KMS-11 (cell line): ENCODE measurements at regions not wholly inside any gene's neighbourhood (a gene's known extent, or its start where the extent isn't known, plus 50 kb on each side); places are given as distances from the start of the nearest gene placed in this dataset.

ENCODE experiments used
- H2AFZ ChIP-seq: fragments of 200-600 bp; sonication (generic); 2 replicates; pipeline ENCODE4 v1.6.1; 2016; ENCODE audit warnings: antibody characterized with exemption, mixed run types, low read depth
- H3K27ac ChIP-seq: fragments of 200-600 bp; sonication (generic); 2 replicates; pipeline ENCODE4 v1.6.1; 2016; ENCODE audit warnings: mild to moderate bottlenecking, mixed run types
- H3K27me3 ChIP-seq: fragments of 200-600 bp; sonication (generic); 2 replicates; pipeline ENCODE4 v1.6.1; 2017; ENCODE audit warnings: mild to moderate bottlenecking, low read depth, mixed run types, moderate library complexity; ENCODE audit not compliant: insufficient read depth
- H3K36me3 ChIP-seq: fragments of 200-600 bp; sonication (generic); 2 replicates; pipeline ENCODE4 v1.6.1; 2017; ENCODE audit warnings: mild to moderate bottlenecking, mixed run types; ENCODE audit not compliant: insufficient read depth
- H3K4me1 ChIP-seq: fragments of 200-600 bp; sonication (generic); 2 replicates; pipeline ENCODE4 v1.6.1; 2016; ENCODE audit warnings: mild to moderate bottlenecking, low read depth, mixed run types; ENCODE audit not compliant: poor library complexity, severe bottlenecking
- H3K4me2 ChIP-seq: fragments of 200-600 bp; sonication (generic); 2 replicates; pipeline ENCODE4 v1.7.0; 2016; ENCODE audit warnings: mild to moderate bottlenecking, mixed run types
- H3K4me3 ChIP-seq: fragments of 200-600 bp; sonication (generic); IDR thresholded peaks from 2 replicates; pipeline ENCODE4 v1.6.1; 2017; ENCODE audit warnings: low read depth, low read length, mixed read lengths; ENCODE audit not compliant: insufficient read depth
- H3K79me2 ChIP-seq: fragments of 200-600 bp; sonication (generic); 2 replicates; pipeline ENCODE4 v1.6.1; 2016; ENCODE audit warnings: low read depth, mixed run types; ENCODE audit not compliant: insufficient read depth
- H3K9ac ChIP-seq: fragments of 200-600 bp; sonication (generic); 2 replicates; pipeline ENCODE4 v1.6.1; 2016; ENCODE audit warnings: mild to moderate bottlenecking, mixed run types
- H4K20me1 ChIP-seq: fragments of 200-600 bp; sonication (generic); 2 replicates; pipeline ENCODE4 v1.6.1; 2016; ENCODE audit warnings: mild to moderate bottlenecking, mixed run types; ENCODE audit not compliant: insufficient read depth
- TF ChIP-seq, protein P1 (sequence below): fragments of 200-600 bp; sonication (generic); conservative IDR thresholded peaks from 2 replicates; pipeline ENCODE4 v1.6.1; 2017; ENCODE audit warnings: low read depth, mild to moderate bottlenecking, antibody characterized with exemption, low read length, moderate library complexity, mixed read lengths

DNA sequence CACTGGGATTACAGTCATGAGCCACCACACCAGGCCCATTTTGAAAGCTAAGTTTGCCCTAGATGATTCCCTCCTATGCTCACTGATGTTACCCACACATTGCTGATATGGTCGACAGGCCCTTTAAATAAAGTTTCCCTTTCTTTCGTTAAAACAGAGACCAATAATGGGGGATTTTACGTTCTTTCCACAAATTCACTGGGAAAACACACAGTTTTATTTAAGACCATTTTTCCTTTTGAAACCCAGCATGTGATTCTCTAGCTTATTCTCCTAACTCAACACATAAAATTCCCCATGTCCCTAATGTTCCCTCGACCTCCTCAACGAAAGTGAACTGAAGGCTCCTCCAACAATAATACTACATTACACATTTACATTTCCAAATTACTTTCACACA is 223.2 kb downstream of the ANAPC1 start:
- H3K4me3 ChIP-seq, result no peak overlapping the region
- TF ChIP-seq, protein P1, sequence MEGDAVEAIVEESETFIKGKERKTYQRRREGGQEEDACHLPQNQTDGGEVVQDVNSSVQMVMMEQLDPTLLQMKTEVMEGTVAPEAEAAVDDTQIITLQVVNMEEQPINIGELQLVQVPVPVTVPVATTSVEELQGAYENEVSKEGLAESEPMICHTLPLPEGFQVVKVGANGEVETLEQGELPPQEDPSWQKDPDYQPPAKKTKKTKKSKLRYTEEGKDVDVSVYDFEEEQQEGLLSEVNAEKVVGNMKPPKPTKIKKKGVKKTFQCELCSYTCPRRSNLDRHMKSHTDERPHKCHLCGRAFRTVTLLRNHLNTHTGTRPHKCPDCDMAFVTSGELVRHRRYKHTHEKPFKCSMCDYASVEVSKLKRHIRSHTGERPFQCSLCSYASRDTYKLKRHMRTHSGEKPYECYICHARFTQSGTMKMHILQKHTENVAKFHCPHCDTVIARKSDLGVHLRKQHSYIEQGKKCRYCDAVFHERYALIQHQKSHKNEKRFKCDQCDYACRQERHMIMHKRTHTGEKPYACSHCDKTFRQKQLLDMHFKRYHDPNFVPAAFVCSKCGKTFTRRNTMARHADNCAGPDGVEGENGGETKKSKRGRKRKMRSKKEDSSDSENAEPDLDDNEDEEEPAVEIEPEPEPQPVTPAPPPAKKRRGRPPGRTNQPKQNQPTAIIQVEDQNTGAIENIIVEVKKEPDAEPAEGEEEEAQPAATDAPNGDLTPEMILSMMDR, result no peak
- no peak overlapping the region; the same call in 1 of the 2 replicates for H3K4me2 ChIP-seq
- no peak overlapping the region for H3K27ac ChIP-seq
- H3K36me3 ChIP-seq, result no peaks in the 10 kb centered on the region
- H3K79me2 ChIP-seq, result no peaks in the 10 kb centered on the region
- no peaks in the 10 kb centered on the region for H4K20me1 ChIP-seq
- H3K4me1 ChIP-seq, result peaks cover 64% of the 10 kb centered on the region
- no peaks in the 10 kb centered on the region for H3K27me3 ChIP-seq
- no peak overlapping the region for H3K9ac ChIP-seq
- no peak overlapping the region for H2AFZ ChIP-seq

DNA sequence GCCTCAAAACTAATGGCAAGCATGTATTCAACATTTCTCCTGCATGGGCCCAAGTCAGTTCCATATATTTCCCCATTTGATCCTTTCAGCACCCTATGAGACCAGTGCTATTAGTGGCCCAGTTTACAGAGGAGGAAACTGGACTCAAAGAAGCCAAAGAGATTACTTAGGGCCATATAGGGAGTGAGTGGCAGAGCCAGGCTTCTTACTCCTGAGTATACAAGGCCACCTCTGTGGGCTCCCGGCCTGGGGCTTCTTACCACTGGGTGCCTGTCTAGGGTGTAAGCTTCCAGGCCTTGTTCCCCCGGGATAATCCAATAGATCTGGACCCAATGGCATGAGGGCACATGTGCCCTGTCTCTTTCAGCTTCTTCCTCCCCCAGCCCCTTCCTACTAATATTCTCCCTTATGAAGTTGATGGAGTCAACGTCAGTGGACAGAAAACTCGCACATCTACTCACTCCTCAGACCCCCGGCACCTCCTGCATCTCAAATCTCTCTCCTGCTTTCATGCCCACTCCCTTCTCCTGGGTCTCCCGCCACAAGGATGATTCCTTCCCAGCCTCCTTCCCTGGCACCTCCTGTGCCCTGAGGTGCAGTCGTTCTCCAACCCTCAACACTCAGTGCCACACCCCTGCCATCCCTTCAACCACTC is 222.6 kb downstream of the ANAPC1 start:
- no peak overlapping the region for H2AFZ ChIP-seq

DNA sequence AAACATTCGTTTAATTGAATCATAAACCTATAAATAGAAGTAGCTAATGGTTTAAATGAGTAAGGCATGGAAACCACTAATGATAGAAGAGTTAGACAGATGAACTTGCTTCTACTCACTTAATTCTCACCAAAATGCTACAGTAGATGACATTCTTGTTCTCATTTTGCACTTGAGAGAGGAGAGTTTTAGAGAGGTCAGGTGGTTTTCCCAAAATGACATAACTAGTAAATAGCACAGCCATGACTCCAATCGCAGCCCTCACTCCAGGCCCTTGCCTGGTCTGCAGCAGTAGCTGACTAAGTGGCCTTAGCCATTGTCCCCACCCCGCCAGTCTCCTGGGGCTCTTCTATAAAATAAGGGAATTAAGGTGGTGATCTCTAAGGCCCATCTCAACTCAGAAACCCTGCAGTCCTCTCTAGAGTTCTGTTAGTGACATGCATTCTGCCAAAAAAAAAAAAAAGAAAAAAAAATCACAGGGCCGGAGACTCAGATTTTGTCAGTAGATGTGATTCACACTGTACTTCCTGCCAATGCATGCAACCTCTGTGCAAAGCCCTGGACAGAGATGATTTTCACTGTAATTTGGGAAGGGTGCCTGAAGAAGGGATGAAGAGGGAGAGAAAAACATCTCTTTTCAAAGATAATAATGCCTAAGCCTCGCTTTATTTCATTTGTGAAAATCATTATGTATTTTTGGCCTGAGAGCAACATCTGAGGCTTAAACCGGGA is 221.8 kb downstream of the ANAPC1 start:
- Histone ChIP-seq H3K4me3 (peak overlapping the region; percentile 41), H3K36me3 (no peaks in the 10 kb centered on the region), H3K79me2 (no peaks in the 10 kb centered on the region), H3K27ac (peak overlapping the region; percentile 60; the same call in 1 of the 2 replicates), H3K4me2 (peak overlapping the region; percentile 58), H3K4me1 (peaks cover 68% of the 10 kb centered on the region), H3K9ac (peak overlapping the region; percentile 20; the same call in 1 of the 2 replicates), H2AFZ (no peak overlapping the region; the same call in 1 of the 2 replicates), H3K27me3 (no peaks in the 10 kb centered on the region), H4K20me1 (no peaks in the 10 kb centered on the region)
- TF ChIP-seq, protein P1, result no peak

More for the DNA sequence above, 222.6 kb downstream of the ANAPC1 start:
- H3K9ac ChIP-seq, result no peak overlapping the region
- H3K27ac ChIP-seq, result peak overlapping the region; percentile 60; the same call in 1 of the 2 replicates
- no peaks in the 10 kb centered on the region for H3K27me3 ChIP-seq
- H3K4me3 ChIP-seq, result no peak overlapping the region
- H3K4me2 ChIP-seq, result peak overlapping the region; percentile 58
- peaks cover 68% of the 10 kb centered on the region for H3K4me1 ChIP-seq
- no peaks in the 10 kb centered on the region for H3K36me3 ChIP-seq
- no peaks in the 10 kb centered on the region for H3K79me2 ChIP-seq
- no peaks in the 10 kb centered on the region for H4K20me1 ChIP-seq
- TF ChIP-seq, protein P1, result no peak

DNA sequence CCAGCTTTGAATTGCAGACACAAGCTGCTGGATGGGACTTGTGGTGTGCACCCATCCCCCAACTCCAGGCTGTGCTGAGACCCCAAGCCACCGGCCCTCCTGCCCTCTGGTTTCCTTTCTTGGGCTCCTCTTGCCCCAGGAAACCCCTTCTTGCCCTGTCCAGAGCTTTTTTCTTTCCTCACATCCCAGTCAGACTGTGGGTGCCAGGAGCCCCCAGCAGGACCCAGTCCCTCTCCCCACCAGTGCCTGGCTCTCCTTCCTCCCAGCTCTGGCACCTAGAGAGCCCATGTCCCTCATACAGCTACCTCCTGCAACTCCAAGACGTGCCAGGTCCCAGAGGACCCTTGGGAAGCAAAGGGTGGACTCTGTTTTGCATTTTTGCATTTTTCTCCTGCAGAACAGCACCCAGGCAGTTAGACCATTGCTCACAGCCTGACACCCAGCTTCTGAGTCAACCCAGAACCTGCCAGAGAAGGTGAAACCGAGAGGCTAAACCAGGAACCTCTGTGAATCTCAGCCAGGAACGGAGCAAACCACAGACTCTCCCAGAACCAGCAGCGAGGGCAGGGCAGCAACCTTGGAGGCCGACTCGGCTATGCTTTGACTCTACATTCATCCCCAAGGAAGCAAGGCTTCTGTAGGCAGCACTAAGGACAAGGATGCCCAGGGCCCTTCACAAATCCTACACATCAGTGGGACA is 221.1 kb downstream of the ANAPC1 start:
- Histone ChIP-seq H3K27ac (peak overlapping the region; percentile 60), H3K4me2 (peak overlapping the region; percentile 58), H3K36me3 (no peaks in the 10 kb centered on the region), H3K4me1 (peaks cover 68% of the 10 kb centered on the region), H2AFZ (peak overlapping the region; percentile 16; the same call in 1 of the 2 replicates), H3K79me2 (no peaks in the 10 kb centered on the region), H3K27me3 (no peaks in the 10 kb centered on the region), H3K9ac (peak overlapping the region; percentile 20; the same call in 1 of the 2 replicates), H4K20me1 (no peaks in the 10 kb centered on the region), H3K4me3 (peak overlapping the region; percentile 41)
- TF ChIP-seq, protein P1, result no peak
